HS-27A (cell line): ENCODE measurements at regions not wholly inside any gene's neighbourhood (a gene's known extent, or its start where the extent isn't known, plus 50 kb on each side); places are given as distances from the start of the nearest gene placed in this dataset.
A peak's percentile ranks its signal among the peaks of the same experiment; 100 is the strongest.

Experiments used
- DNase-seq: peaks from one replicate; pipeline ENCODE4 v3.0.0-alpha.2; 2012; ENCODE audit warnings: low read depth, missing footprints

DNA sequence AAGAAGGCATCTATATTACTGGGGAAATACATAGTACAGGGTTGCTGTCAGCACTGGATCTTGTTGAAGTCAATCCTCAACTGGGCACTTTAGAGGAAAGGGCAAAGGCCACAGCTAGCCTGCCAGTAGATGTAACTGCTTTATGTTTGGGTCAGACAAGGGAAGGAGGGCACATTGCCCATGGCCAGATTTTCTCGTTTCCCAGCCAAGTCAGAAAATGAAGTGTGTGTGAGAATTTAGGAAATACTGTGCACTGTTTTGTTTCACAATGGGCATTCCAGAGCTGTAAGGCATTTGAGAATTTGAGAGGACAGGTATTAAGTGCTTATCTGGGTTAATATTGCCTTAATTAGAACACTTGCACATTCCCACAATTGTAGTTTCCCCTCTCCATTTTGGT is 183.9 kb upstream of the MCHR2 start:
- DNase-seq = no peak

GRCh38 chr6:100176951-100177710 is 183.1 kb upstream of the MCHR2 start:
- DNase-seq = no peak

DNA sequence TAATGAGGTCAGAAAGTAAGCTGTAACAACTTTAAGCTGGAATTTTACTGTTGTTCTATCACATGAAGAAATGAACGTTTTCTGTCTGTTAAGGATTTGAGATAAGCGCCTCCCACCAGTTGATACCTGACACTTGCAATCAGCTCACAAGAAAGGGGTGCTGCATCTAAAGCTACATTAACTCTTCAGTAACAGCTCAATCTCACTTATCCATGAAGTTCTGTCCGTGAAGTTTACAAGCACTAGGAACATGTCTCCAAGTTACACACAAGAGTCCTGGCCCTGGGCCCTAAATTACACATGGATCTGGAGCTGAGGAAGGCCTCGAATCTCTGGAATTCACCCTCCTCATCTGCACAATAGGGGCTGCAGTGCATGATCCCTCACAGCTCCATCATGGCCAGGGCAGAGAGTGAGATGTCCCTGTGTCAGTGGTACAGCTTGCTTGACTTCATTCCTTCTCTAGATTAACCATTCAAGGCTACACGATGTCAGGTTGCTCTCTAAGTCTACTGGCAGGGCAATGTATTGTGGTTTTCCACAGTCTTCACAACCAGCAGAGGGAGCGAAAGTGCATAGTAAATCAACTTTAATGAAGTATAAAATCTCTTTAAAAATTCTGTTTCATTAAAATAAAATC is 182.4 kb upstream of the MCHR2 start:
- peak; percentile 36 for DNase-seq

GRCh38 chr6:100175814-100176310 is 181.8 kb upstream of the MCHR2 start:
- peak; percentile 48 for DNase-seq

DNA sequence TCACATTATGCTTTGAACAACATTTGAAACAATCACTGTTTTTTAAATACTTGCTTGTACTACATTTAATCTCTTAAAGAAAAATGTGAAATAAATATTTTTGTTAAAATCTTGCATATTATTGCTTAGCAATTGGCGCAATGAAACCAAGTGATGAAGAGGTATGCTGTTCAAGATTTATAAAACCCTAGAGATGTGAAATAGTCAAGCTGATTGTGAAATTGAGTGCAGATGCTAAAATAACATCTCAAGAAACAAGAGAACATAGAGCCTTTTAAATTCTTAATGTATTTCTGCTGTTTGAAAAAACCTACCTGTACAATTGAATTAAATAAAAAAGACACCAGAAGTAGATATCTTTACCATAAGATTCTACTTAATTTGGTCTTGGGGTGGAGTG is 179.2 kb upstream of the MCHR2 start:
- no peak for DNase-seq

GRCh38 chr6:100172322-100172713 is 178.3 kb upstream of the MCHR2 start:
- no peak for DNase-seq

DNA sequence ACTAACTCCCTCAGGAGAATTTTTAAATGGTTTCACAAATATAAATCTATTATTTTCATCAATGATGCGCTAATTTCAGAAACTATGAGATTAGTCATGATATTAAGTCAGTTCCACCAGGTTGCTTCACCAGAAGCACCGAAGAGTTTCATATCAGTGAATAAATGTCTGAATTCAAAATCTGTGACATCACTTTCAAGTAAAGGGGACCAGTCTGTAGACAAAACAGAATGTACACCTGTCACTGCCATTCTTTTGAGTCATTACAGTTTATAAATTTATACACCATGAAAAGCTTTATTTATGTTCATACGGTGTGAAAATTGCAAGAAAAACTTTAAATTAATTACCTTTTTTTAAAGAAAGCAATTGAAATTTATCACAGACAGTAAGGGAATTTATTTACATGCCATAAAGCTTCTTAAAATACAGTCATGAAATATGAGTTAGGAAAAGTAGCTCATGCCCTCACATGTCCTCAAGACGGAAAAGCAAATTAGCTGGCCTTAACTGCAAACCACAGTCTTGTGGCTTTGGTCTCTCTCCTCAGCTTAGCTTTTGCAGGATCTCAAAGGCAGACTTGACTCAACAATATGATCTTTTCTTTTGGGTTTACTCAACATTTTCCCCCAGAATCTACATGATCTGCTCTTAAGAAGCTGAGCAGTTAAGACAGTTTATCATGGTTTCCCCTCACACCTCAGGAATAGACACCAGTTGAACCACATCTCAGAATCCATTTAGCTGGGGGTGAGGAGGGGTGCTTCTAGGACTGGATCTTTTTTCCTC is 177.7 kb upstream of the MCHR2 start:
- no peak for DNase-seq

DNA sequence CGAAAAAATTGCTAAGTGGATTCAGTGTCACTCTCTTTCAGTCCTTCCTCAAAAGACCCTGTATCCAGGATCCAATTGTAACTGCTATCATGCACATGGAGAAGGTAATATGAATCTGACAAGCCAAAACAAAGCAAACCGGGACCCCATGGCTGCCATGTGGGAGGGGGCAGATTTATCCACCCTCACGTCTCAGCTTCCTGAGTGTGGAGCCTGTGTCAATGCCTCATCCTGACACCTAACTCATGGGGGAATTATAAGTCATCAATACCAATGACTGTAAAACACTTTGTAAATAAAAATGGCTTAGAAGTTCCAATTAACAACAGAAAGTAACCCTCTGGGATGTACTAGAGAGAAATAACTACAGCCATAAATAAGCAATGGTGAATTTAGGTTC is 174.1 kb upstream of the MCHR2 start:
- no peak for DNase-seq

DNA sequence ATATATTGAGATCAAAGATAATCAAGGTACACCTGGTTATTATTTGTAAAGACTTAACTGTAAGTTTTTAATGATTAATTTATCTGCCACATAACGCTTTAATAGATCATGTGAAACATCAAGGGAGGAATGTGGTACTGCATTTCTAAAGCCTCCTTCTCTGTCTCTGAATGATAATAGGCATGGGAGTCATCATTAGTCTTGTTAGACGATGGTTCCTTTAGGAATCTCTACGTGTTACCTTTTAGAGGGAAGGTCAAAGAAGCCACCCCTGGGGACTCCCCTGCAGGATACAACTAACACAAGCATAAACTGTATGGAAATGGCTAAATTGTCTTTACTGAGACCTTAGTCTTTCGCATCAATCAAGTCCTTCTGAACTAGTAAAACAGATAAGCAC is 173.6 kb upstream of the MCHR2 start:
- DNase-seq = no peak

- DNase-seq = no peak
These were observed 172.9 kb upstream of the MCHR2 start for GRCh38 chr6:100166956-100167355.

GRCh38 chr6:100165442-100165841 is 171.4 kb upstream of the MCHR2 start:
- no peak for DNase-seq

DNA sequence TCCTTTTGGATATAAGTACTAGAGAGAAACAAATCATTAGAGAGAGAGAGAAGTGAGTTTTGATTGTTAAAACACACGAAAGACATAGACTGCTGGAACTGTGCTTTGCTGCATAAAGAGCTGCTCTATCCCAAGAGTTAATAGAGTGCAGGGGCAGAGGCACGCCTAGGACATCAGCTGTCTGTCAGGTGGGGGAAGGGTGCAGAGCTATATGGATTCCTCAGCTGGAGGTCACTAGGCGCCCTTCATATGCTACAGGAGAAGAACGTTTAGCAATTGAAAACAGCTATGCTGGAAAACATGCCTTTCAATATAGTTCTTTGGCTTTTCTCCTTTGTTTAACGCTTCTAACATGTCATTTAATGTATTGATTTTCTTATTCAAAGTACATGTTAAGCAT is 169.0 kb upstream of the MCHR2 start:
- no peak for DNase-seq

DNA sequence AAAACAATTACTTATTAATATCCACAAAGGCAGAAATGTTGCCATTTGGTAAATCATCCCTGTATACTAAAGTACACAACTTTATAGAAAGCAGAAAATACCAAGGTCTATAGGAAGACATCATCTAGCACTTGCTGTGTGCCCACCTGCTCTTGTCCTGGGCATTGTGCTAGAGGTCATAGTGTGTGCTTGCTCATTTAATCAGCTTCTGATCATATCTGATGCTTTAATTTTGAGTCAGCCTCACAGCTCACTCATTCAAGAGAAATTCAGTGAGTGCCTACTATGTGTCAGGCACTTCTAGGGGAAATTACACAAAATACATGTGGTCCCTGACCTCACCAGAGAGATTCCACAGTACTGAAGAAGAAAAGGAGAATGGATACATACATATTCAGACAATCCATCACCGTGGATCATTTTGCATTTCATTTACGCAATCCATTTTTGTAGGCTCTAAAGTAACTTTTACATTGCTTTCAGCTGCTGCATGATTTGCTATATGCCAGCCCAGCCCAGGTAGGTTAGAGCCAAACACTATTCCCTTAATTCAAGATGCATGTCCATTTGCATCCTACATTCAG is 167.9 kb upstream of the MCHR2 start:
- DNase-seq = no peak

GRCh38 chr6:100160930-100161329 is 166.9 kb upstream of the MCHR2 start:
- DNase-seq = no peak

DNA sequence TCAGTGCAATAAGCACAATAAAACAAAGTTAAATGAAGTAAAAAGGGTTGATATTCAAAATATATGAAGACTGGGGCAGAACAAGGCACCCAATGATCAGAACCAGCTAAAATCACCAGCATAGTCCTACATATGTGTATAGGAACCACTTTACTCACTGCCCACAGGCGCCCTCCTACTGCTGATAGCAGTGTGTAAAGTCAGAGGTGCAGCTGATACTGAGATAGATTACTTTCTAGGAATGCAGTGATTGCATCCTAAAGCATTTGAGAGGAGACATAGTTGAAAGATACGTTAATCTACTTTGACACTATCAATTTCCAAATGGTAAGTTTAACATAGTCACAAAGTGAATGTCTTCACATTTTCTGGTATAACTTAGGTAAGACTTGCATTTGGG is 161.1 kb upstream of the MCHR2 start:
- DNase-seq = no peak

DNA sequence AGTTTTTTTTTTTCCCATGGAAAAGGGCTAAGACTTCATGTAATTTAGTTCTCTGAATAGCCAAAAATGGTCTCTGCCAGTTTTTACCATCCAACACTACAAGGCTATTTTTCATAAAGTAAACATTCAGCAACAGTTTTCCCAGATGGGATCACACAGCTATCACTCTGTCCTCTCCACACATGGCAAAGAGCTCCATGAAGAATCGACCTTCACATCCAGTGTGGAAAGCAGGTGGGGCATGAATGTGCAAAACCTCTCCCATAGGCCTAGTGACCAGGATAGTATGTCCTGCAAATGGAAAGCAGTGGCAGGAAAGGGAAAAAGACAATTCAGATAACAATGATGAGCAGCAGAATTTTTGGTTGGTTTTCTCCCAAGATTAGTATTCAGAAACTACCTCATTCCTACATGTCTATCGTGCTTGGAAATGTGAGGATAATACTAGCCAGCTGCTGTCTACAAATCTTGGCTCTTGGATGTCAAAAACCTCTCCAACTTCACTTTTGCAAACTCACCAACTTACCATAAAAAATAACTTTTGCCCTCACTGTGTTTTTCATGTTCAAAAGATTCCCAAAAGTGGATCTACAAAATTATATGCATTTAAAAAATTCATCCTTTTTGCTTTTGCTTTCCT is 159.7 kb upstream of the MCHR2 start:
- no peak for DNase-seq

- DNase-seq = no peak
These were observed 158.2 kb upstream of the MCHR2 start for GRCh38 chr6:100152201-100152600.

DNA sequence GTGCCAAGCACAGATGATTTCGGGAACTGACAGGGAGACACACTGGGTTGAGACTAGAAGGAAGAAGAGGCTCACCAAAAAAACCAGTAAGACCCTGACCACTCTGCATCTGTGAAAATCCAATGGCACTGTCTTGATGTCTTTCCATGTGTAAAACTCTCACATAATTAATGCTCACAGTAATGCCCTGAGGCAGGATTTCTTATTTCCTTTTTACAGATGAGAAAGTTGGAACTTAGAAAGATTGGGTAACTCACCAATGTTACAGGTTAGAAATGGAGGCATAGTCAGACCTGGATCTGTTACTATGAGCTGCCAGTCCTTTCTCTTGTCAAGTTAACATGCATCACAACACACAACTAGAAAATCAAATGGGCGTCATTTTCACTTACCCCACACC is 151.0 kb upstream of the MCHR2 start:
- no peak for DNase-seq

DNA sequence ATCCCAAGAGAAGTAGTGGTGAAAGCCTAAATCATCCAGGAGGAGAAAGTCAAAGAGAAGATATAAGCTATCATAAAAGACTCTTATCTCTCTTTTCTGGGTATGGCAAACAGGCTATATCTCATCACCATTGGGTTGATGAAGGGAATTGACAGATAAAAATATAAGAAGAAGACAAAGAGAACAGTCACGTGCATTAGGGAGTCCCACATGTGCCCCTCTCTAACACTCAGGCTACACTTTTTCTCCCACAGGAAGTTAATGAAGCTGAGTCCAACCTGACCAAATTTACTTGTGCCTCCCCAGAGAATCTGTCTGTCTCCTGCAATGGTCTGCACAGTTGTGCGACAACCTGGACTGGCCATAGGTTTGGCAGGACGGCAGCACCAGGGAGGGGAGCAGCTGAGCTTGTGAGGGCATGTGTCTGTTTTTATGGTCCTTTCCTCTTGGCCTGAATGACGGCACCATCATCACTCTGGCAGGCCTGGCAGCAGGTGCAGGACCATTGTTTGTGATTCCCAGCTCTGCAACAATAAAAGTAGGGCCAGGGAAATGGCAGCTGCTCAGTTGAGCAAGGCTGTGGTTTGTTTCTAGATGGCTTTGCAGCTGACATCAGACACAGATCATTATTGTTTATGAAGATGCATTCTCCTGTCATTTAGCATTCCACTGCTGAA is 144.5 kb upstream of the MCHR2 start:
- DNase-seq = no peak

- no peak for DNase-seq
These were observed 143.7 kb upstream of the MCHR2 start for GRCh38 chr6:100137759-100138158.

- no peak for DNase-seq
These were observed 142.6 kb upstream of the MCHR2 start for GRCh38 chr6:100136590-100136989.

- DNase-seq = no peak
These were observed 142.0 kb upstream of the MCHR2 start for GRCh38 chr6:100135977-100136376.
